Liver (tissue), 8 donors: ENCODE measurements at regions not wholly inside any gene's neighbourhood (a gene's known extent, or its start where the extent isn't known, plus 50 kb on each side); places are given as distances from the start of the nearest gene placed in this dataset.

ENCODE experiments used
- DNase-seq: peaks from one replicate; pipeline ENCODE4 v3.0.0-alpha.2; 2017; ENCODE audit warnings: low spot score
- H3K27ac ChIP-seq, 2 donors: one replicate each; pipeline ENCODE4 v1.7.0; 2013; ENCODE audit warnings: inconsistent platforms in 2 of 2, low read length in 2 of 2, control low read depth in 1 of 2, low read depth in 1 of 2, mild to moderate bottlenecking in 1 of 2
- H3K27me3 ChIP-seq, 4 donors: one replicate each; pipeline versions ENCODE4 v1.6.1 to v1.7.0; 2013; ENCODE audit warnings: low read length in 3 of 4, inconsistent platforms in 1 of 4, mild to moderate bottlenecking in 1 of 4, moderate library complexity in 1 of 4; ENCODE audit not compliant: control insufficient read depth in 4 of 4, insufficient read depth in 4 of 4
- H3K36me3 ChIP-seq, 4 donors: one replicate each; pipeline versions ENCODE4 v1.6.1 to v1.7.0; 2013; ENCODE audit warnings: low read length in 3 of 4, mild to moderate bottlenecking in 3 of 4, low read depth in 1 of 4, moderate library complexity in 1 of 4; ENCODE audit not compliant: control insufficient read depth in 4 of 4, insufficient read depth in 3 of 4
- H3K4me1 ChIP-seq, 4 donors: one replicate each; pipeline versions ENCODE4 v1.6.1 to v1.7.0; 2013; ENCODE audit warnings: low read length in 3 of 4, mild to moderate bottlenecking in 3 of 4, moderate library complexity in 1 of 4; ENCODE audit not compliant: control insufficient read depth in 4 of 4, insufficient read depth in 4 of 4
- H3K4me3 ChIP-seq, 3 donors: one replicate each; pipeline versions ENCODE4 v1.6.1 to v1.7.0; 2013; ENCODE audit warnings: low read length in 3 of 3, control low read depth in 1 of 3, low read depth in 1 of 3, mild to moderate bottlenecking in 1 of 3
- H3K9ac ChIP-seq, 2 donors: one replicate each; pipeline ENCODE4 v1.7.0; 2013; ENCODE audit warnings: low read length in 2 of 2, mild to moderate bottlenecking in 2 of 2, moderate library complexity in 2 of 2, control low read depth in 1 of 2, low read depth in 1 of 2
- H3K9me3 ChIP-seq, 4 donors: one replicate each; pipeline versions ENCODE4 v1.6.1 to v1.7.0; 2013; ENCODE audit warnings: low read length in 3 of 4; ENCODE audit not compliant: control insufficient read depth in 4 of 4
- ATF3 ChIP-seq: IDR thresholded peaks from 2 replicates; pipeline ENCODE4 v1.6.1; 2016; ENCODE audit warnings: antibody characterized with exemption
- CTCF ChIP-seq: fragments of 150-350 bp; IDR thresholded peaks from 2 replicates; pipeline ENCODE4 v1.5.1; 2017; ENCODE audit warnings: improper control_type of control experiment, low read depth, low read length; ENCODE audit not compliant: missing input control
- EGR1 ChIP-seq, 2 donors: IDR thresholded peaks; 2 replicates each; pipeline ENCODE4 v1.6.1; 2016 to 2018; ENCODE audit warnings: antibody characterized with exemption in 2 of 2, low read depth in 2 of 2
- FOXA1 ChIP-seq: IDR thresholded peaks from 2 replicates; pipeline ENCODE4 v1.6.1; 2016; ENCODE audit warnings: antibody characterized with exemption
- FOXA2 ChIP-seq: IDR thresholded peaks from 2 replicates; pipeline ENCODE4 v1.6.1; 2016; ENCODE audit warnings: antibody characterized with exemption
- GABPA ChIP-seq, 2 donors: IDR thresholded peaks in 1 of 2; conservative IDR thresholded peaks in 1 of 2; 2 replicates each; pipeline ENCODE4 v1.6.1; 2016; ENCODE audit warnings: antibody characterized with exemption in 2 of 2, mild to moderate bottlenecking in 1 of 2, moderate library complexity in 1 of 2
- HNF4A ChIP-seq, 2 donors: conservative IDR thresholded peaks; 2 replicates each; pipeline ENCODE4 v1.6.1; 2016; ENCODE audit warnings: antibody characterized with exemption in 2 of 2, mild to moderate bottlenecking in 2 of 2
- HNF4G ChIP-seq: IDR thresholded peaks from 2 replicates; pipeline ENCODE4 v1.6.1; 2016; ENCODE audit warnings: antibody characterized with exemption
- JUND ChIP-seq, 2 donors: IDR thresholded peaks; 2 replicates each; pipeline ENCODE4 v1.6.1; 2016; ENCODE audit warnings: antibody characterized with exemption in 2 of 2
- MAX ChIP-seq: IDR thresholded peaks from 2 replicates; pipeline ENCODE4 v1.6.1; 2016; ENCODE audit warnings: antibody characterized with exemption
- NR2F2 ChIP-seq: IDR thresholded peaks from 2 replicates; pipeline ENCODE4 v1.6.1; 2016; ENCODE audit warnings: antibody characterized with exemption
- RAD21 ChIP-seq, 2 donors: IDR thresholded peaks; 2 replicates each; pipeline ENCODE4 v1.6.1; 2016; ENCODE audit warnings: antibody characterized with exemption in 2 of 2, mild to moderate bottlenecking in 2 of 2
- REST ChIP-seq: IDR thresholded peaks from 2 replicates; pipeline ENCODE4 v1.6.1; 2016; ENCODE audit warnings: antibody characterized with exemption, mild to moderate bottlenecking
- RXRA ChIP-seq, 2 donors: IDR thresholded peaks; 2 replicates each; pipeline ENCODE4 v1.6.1; 2017 to 2018; ENCODE audit warnings: antibody characterized with exemption in 2 of 2, mild to moderate bottlenecking in 1 of 2
- SP1 ChIP-seq: IDR thresholded peaks from 2 replicates; pipeline ENCODE4 v1.6.1; 2018; ENCODE audit warnings: antibody characterized with exemption, mild to moderate bottlenecking
- TAF1 ChIP-seq: conservative IDR thresholded peaks from 2 replicates; pipeline ENCODE4 v1.6.1; 2016; ENCODE audit warnings: antibody characterized with exemption, mild to moderate bottlenecking
- YY1 ChIP-seq: IDR thresholded peaks from 2 replicates; pipeline ENCODE4 v1.6.1; 2016; ENCODE audit warnings: antibody characterized with exemption, mild to moderate bottlenecking
- ZBTB33 ChIP-seq: IDR thresholded peaks from 2 replicates; pipeline ENCODE4 v1.6.1; 2016; ENCODE audit warnings: antibody characterized with exemption
- WGBS: extraction: QIAGEN DNeasy Blood & Tissue Kit; methylation state at CpG from one replicate; pipeline ENCODE4 v1.1.7; 2013; 5-methylcytosine and 5-hydroxymethylcytosine counted together
- donor health status: healthy.
- donor health status: healthy.
- donor health status: healthy.
- donor health status: healthy.
- donor health status: healthy.

- Histone ChIP-seq H3K4me3 (no peak overlapping the region), H3K27ac (no peak overlapping the region), H3K9ac (no peak overlapping the region), H3K36me3 (no peaks in the 10 kb centered on the region), H3K4me1 (no peaks in the 10 kb centered on the region), H3K27me3 (peaks cover 0 to 8% (median 0%) of the 10 kb centered on the region in 4 donors), H3K9me3 (no peaks in the 10 kb centered on the region)
- TF ChIP-seq YY1 (no peak), SP1 (no peak), HNF4G (no peak), REST (no peak), FOXA1 (no peak), FOXA2 (no peak), ATF3 (no peak), RAD21 (IDR thresholded peaks at IDR 0.05) (no peak), EGR1 (IDR thresholded peaks at IDR 0.05; ENCODE audit: low read depth in 2 of 2) (no peak), JUND (IDR thresholded peaks at IDR 0.05) (no peak), ZBTB33 (no peak), MAX (no peak), NR2F2 (no peak), CTCF (no peak), GABPA (IDR thresholded peaks at IDR 0.05 in 1 of 2, conservative IDR thresholded peaks at IDR 0.05 in 1 of 2) (no peak), TAF1 (no peak), HNF4A (conservative IDR thresholded peaks at IDR 0.05) (no peak), RXRA (IDR thresholded peaks at IDR 0.05) (no peak)
- WGBS = 56% methylated on average over 5 of the region's 5 CpGs
- DNase-seq = no peak
Observed at GRCh38 chr11:134818516-134818915, 406.5 kb upstream of the B3GAT1 start.

GRCh38 chr11:134815404-134815803 lies 403.4 kb upstream of the B3GAT1 start:
- TF ChIP-seq FOXA2 = no peak
- no peak for TF ChIP-seq MAX
- no peak for TF ChIP-seq RAD21 (IDR thresholded peaks at IDR 0.05)
- no peak for TF ChIP-seq YY1
- TF ChIP-seq JUND (IDR thresholded peaks at IDR 0.05) = no peak
- Histone ChIP-seq H3K4me1 (no peaks in the 10 kb centered on the region), H3K27me3 (peaks cover 0 to 8% (median 0%) of the 10 kb centered on the region in 4 donors), H3K36me3 (no peaks in the 10 kb centered on the region), H3K9ac (no peak overlapping the region), H3K9me3 (no peaks in the 10 kb centered on the region), H3K4me3 (no peak overlapping the region), H3K27ac (no peak overlapping the region)
- WGBS = 92% methylated on average over 2 of the region's 2 CpGs
- no peak for DNase-seq
